ENCODE measurements at regions not wholly inside any gene's neighbourhood (a gene's known extent, or its start where the extent isn't known, plus 50 kb on each side); places are given as distances from the start of the nearest gene placed in this dataset.
A peak's percentile ranks its signal among the peaks of the same experiment; 100 is the strongest.
"Not testable (repeated sequence)": the region's sequence is repeated elsewhere in the genome, so short reads cannot be mapped to it uniquely, and the experiment has no call there.

DNA sequence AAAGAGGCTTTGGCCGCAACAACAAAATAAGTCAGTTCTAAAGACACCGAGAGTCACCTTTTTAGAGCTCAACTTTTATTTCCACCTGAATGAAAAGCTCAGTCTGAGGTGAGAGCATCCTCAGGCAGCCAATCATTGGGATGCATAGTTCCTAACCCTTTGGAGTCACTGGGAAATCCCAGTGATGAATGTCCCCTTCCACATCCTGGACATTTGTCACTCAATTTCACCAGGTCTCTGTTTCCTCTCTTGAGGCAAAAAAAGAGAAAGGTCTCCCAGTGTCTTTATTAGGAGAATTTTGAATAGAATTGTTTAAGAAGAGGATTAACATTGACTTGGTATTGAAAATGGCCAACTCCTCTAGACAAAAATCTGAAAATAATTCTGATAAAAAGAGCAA, 137.5 kb upstream of the SPRED1 start:
- Mint-ChIP-seq H3K4me1 (peaks cover 8% of the 10 kb centered on the region), H3K27ac (no peak overlapping the region)

GRCh38 chr15:38117781-38118180, 134.9 kb upstream of the SPRED1 start:
- no peak for DNase-seq
- H3K4me3 Mint-ChIP-seq, result no peak overlapping the region
- peaks cover 25% of the 10 kb centered on the region for H3K27me3 Mint-ChIP-seq
- no peaks in the 10 kb centered on the region for H3K36me3 Mint-ChIP-seq
- H3K9me3 Mint-ChIP-seq, result peaks cover 6% of the 10 kb centered on the region
- no peaks in the 10 kb centered on the region for H3K4me1 Mint-ChIP-seq
- no peak overlapping the region for H3K27ac Mint-ChIP-seq

More for the DNA sequence above, 137.5 kb upstream of the SPRED1 start:
- Mint-ChIP-seq H3K9me3 (no peaks in the 10 kb centered on the region), H3K27me3 (peaks cover 17% of the 10 kb centered on the region), H3K4me3 (no peak overlapping the region), H3K36me3 (no peaks in the 10 kb centered on the region)
- no peak for DNase-seq

GRCh38 chr15:38119865-38120264, 132.8 kb upstream of the SPRED1 start:
- not testable (repeated sequence) for H3K4me3 Mint-ChIP-seq, H3K9me3 Mint-ChIP-seq, H3K4me1 Mint-ChIP-seq, H3K27ac Mint-ChIP-seq, DNase-seq, H3K36me3 Mint-ChIP-seq
- peaks cover 27% of the 10 kb centered on the region for H3K27me3 Mint-ChIP-seq

DNA sequence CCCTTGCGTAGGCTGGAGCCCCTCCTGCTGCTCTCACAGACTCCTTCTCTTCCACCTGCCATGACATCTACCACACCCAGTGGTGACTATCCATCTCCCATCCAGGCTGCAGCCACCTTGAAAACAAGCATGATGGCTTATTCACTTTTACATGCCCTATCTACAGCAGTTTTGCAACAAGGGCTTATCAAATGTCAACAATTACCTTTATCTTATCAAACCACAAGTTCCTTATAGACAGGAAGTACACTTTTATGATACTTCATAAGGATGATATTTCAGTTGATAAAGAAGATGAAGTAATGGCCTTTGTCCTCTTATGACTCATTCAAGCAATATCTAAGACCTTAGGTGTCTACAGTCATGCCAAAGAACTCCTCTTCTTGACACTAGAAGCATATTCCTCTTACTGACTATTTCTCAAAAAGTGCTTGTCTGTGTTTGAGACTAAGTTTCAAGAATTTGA, 125.3 kb upstream of the SPRED1 start:
- Mint-ChIP-seq H3K36me3 (no peaks in the 10 kb centered on the region), H3K4me1 (peaks cover 10% of the 10 kb centered on the region), H3K27me3 (peaks cover 42% of the 10 kb centered on the region), H3K9me3 (peaks cover 5% of the 10 kb centered on the region), H3K27ac (no peak overlapping the region), H3K4me3 (no peak overlapping the region)
- DNase-seq, result no peak

DNA sequence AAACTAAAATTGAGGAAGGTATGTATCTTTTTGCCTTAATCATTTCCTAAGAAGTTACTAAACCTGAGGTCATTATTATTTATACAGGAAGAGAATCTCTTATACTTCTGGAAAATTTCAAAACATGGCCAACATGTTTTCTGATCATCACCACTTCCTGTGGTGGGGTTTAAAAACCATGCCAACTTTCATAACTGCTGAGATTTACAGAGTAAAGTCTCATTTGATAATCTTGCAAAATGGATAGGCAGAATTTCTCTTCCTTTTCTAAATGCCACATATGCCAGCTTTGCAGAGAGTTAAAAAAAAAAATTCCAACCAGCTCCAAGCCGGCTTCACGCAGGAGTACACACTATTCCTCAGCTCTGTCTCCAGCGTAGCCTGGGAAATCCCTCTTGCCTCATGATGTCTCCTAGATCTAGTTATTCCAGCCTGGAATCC, 124.3 kb upstream of the SPRED1 start:
- peaks cover 2% of the 10 kb centered on the region for H3K9me3 Mint-ChIP-seq
- H3K4me3 Mint-ChIP-seq, result no peak overlapping the region
- H3K36me3 Mint-ChIP-seq, result no peaks in the 10 kb centered on the region
- DNase-seq, result no peak
- peaks cover 10% of the 10 kb centered on the region for H3K4me1 Mint-ChIP-seq
- H3K27me3 Mint-ChIP-seq, result peaks cover 36% of the 10 kb centered on the region
- H3K27ac Mint-ChIP-seq, result no peak overlapping the region

DNA sequence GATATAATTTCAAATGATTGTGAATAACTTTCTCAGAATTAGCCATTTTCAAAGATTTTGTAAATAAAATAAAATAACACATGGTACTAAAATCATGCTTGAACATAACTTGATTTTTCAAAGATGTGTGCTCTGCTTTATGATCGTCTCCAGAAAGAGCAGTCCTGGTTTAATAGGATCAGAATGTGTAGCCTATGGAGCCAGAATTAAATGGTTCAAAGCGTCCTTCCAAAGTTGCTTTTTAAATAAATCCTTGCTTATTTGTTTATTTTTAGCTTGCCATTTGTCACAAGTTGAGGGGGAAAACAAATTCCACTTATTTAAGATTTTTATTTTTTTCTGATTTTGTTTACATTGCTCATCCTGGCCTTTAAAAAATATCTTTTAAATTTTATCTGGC, 123.7 kb upstream of the SPRED1 start:
- no peak for DNase-seq
- H3K36me3 Mint-ChIP-seq, result no peaks in the 10 kb centered on the region
- H3K27ac Mint-ChIP-seq, result no peak overlapping the region
- H3K27me3 Mint-ChIP-seq, result peaks cover 31% of the 10 kb centered on the region
- peaks cover 2% of the 10 kb centered on the region for H3K9me3 Mint-ChIP-seq
- no peak overlapping the region for H3K4me3 Mint-ChIP-seq
- peaks cover 10% of the 10 kb centered on the region for H3K4me1 Mint-ChIP-seq

GRCh38 chr15:38129531-38130204, 123.0 kb upstream of the SPRED1 start:
- Mint-ChIP-seq H3K27ac (no peak overlapping the region), H3K9me3 (peaks cover 4% of the 10 kb centered on the region), H3K36me3 (no peaks in the 10 kb centered on the region), H3K4me3 (no peak overlapping the region), H3K4me1 (peaks cover 10% of the 10 kb centered on the region), H3K27me3 (peaks cover 30% of the 10 kb centered on the region)
- DNase-seq, result peak; percentile 13

- no peaks in the 10 kb centered on the region for H3K36me3 Mint-ChIP-seq
- H3K27me3 Mint-ChIP-seq, result peaks cover 35% of the 10 kb centered on the region
- peaks cover 4% of the 10 kb centered on the region for H3K9me3 Mint-ChIP-seq
- no peak for DNase-seq
- no peak overlapping the region for H3K4me3 Mint-ChIP-seq
- no peak overlapping the region for H3K27ac Mint-ChIP-seq
- H3K4me1 Mint-ChIP-seq, result peaks cover 10% of the 10 kb centered on the region
Observed at GRCh38 chr15:38130205-38130567, 122.5 kb upstream of the SPRED1 start.

GRCh38 chr15:38130740-38131498, 121.7 kb upstream of the SPRED1 start:
- Mint-ChIP-seq H3K36me3 (no peaks in the 10 kb centered on the region), H3K4me1 (peaks cover 10% of the 10 kb centered on the region), H3K4me3 (no peak overlapping the region), H3K27ac (no peak overlapping the region), H3K9me3 (peaks cover 4% of the 10 kb centered on the region), H3K27me3 (peaks cover 36% of the 10 kb centered on the region)
- DNase-seq, result no peak

DNA sequence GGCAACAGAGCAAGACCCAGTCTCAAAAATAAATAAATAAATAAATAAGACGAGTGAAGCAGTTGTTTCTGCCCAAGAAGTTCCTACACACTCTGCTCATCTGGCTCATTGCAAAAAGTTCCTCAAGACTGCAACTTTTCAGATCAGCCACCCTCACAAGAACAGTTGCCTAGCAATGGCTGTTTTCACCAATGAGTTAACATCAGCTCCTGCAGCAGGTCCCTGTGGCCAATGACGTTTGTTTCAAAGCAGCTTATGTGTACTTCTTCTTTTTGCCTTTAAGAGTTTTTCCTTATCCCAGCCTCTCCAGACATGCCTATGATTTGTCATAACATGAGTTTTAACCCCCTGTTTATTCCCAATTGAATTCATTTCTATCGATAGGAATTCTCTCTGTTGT, 118.4 kb upstream of the SPRED1 start:
- DNase-seq, result no peak
- H3K36me3 Mint-ChIP-seq, result no peaks in the 10 kb centered on the region
- H3K27me3 Mint-ChIP-seq, result peaks cover 31% of the 10 kb centered on the region
- no peak overlapping the region for H3K4me3 Mint-ChIP-seq
- H3K27ac Mint-ChIP-seq, result no peak overlapping the region
- peaks cover 3% of the 10 kb centered on the region for H3K9me3 Mint-ChIP-seq
- H3K4me1 Mint-ChIP-seq, result peaks cover 10% of the 10 kb centered on the region

DNA sequence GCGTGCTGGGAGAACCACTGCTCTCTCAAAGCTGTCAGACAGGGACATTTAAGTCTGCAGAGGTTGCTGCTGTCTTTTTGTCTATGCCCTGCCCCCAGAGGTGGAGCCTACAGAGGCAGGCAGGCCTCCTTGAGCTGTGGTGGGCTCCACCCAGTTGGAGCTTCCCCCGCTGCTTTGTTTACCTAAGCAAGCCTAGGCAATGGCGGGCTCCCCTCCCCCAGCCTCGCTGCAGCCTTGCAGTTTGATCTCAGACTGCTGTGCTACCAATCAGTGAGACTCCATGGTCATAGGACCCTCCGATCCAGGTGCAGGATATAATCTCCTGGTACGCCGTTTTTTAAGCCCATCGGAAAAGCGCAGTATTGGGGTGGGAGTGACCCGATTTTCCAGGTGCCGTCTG, 110.4 kb upstream of the SPRED1 start:
- not testable (repeated sequence) for H3K27me3 Mint-ChIP-seq, DNase-seq, H3K36me3 Mint-ChIP-seq, H3K4me3 Mint-ChIP-seq, H3K9me3 Mint-ChIP-seq, H3K4me1 Mint-ChIP-seq, H3K27ac Mint-ChIP-seq

DNA sequence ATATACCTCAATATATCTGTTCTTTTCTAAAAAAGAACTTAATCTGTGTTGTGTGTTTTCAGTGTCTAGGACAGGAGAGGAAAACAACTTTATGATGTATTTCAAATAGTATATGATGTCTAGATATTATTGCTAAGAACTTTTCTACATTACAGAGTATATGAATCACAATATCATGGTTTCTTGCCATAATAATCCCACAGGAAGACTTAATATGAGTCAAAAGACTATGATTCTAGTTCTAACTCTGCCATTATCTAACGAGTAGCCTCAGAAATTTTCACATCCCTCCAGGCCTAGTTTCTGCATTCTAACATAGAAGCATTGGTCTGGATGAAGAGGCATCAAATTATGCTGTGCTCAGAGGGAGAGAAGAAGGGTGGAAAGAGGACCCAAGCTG, 107.7 kb upstream of the SPRED1 start:
- no peak for DNase-seq
- H3K27ac Mint-ChIP-seq, result no peak overlapping the region
- peaks cover 4% of the 10 kb centered on the region for H3K27me3 Mint-ChIP-seq
- H3K4me3 Mint-ChIP-seq, result no peak overlapping the region
- peaks cover 4% of the 10 kb centered on the region for H3K9me3 Mint-ChIP-seq
- H3K4me1 Mint-ChIP-seq, result no peaks in the 10 kb centered on the region
- no peaks in the 10 kb centered on the region for H3K36me3 Mint-ChIP-seq

DNA sequence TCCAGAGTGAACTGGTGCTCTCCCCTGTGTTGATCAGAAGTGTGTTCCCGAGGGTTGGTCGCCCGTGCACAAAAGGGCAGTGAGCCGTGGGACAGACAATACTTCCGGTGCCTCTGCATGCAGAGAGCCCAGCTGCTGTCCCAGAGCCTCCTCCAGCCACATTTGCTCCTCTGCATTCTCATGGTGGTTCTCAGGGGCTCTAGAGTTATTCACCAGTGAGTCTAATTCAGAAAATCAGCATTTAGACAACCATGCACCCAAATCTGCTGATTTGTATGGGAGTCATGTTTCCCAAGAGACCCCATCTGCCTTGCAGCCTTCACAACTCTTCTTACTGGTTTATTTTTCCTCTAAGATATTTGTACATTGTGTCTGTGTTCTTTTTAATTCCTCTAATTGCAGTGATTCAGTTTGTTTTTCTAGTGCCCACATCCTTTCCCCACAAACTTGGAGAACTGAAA, 107.0 kb upstream of the SPRED1 start:
- no peak overlapping the region for H3K4me3 Mint-ChIP-seq
- peaks cover 4% of the 10 kb centered on the region for H3K27me3 Mint-ChIP-seq
- H3K27ac Mint-ChIP-seq, result no peak overlapping the region
- no peak for DNase-seq
- H3K9me3 Mint-ChIP-seq, result peaks cover 8% of the 10 kb centered on the region
- no peaks in the 10 kb centered on the region for H3K36me3 Mint-ChIP-seq
- no peaks in the 10 kb centered on the region for H3K4me1 Mint-ChIP-seq

DNA sequence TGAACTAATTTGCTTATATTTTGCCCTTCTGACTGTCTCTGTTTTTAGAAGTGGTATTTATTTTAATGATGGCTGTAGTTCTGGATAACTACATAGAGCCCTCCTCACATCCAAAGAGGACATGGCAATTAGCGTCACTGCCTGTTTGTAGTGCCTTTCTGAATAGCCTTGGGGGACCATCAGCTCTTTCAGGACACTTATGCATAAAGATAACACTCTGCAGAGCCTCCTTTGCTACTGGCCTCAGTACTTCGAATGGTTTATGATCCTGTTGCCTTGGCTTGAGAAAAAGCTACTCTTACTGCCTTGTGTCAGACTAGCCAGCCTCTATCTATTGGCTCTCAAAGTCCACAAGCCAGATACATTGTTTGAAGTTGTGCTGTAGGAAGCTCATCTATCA, 105.4 kb upstream of the SPRED1 start:
- Mint-ChIP-seq H3K4me3 (no peak overlapping the region), H3K4me1 (no peaks in the 10 kb centered on the region), H3K27ac (no peak overlapping the region), H3K27me3 (peaks cover 9% of the 10 kb centered on the region), H3K9me3 (peaks cover 14% of the 10 kb centered on the region), H3K36me3 (no peaks in the 10 kb centered on the region)
- DNase-seq, result no peak

GRCh38 chr15:38148471-38148870, 104.2 kb upstream of the SPRED1 start:
- Mint-ChIP-seq H3K27ac (no peak overlapping the region), H3K36me3 (no peaks in the 10 kb centered on the region), H3K9me3 (peaks cover 17% of the 10 kb centered on the region), H3K4me1 (no peaks in the 10 kb centered on the region), H3K27me3 (peaks cover 13% of the 10 kb centered on the region), H3K4me3 (no peak overlapping the region)
- no peak for DNase-seq

- H3K4me3 Mint-ChIP-seq, result no peak overlapping the region
- peaks cover 17% of the 10 kb centered on the region for H3K9me3 Mint-ChIP-seq
- H3K36me3 Mint-ChIP-seq, result no peaks in the 10 kb centered on the region
- H3K27ac Mint-ChIP-seq, result no peak overlapping the region
- H3K27me3 Mint-ChIP-seq, result peaks cover 17% of the 10 kb centered on the region
- H3K4me1 Mint-ChIP-seq, result no peaks in the 10 kb centered on the region
- no peak for DNase-seq
Observed at GRCh38 chr15:38149315-38149714, 103.3 kb upstream of the SPRED1 start.

All from activated naive CD8-positive, alpha-beta T cell treated with anti-CD3 and anti-CD28 coated beads for 36 hours (primary cell).